A673 (cell line): ENCODE measurements at regions not wholly inside any gene's neighbourhood (a gene's known extent, or its start where the extent isn't known, plus 50 kb on each side); places are given as distances from the start of the nearest gene placed in this dataset.

Source experiments
- BruUV-seq: library from RNA; stranded (reverse); fragments of 400-500 nt; replicated peaks from 2 replicates; lab custom pipeline; 2021; lab: Mats Ljungman, UMichigan
- CTCF ChIA-PET: fragments of 300-600 bp; sonication (Branson Sonifier 250); formaldehyde crosslinking; loops from one replicate; lab custom pipeline; 2022; ENCODE audit warnings: antibody characterized with exemption; lab: Charles Lee
- POLR2A ChIA-PET: fragments of 300-600 bp; sonication (Branson Sonifier 250); formaldehyde crosslinking; loops from one replicate; lab custom pipeline; 2022; ENCODE audit warnings: antibody characterized with exemption; ENCODE audit not compliant: low non-redundant PET; lab: Charles Lee
- DNase-seq: peaks from one replicate; pipeline ENCODE4 v3.0.0-alpha.2; 2015; ENCODE audit warnings: low spot score
- H3K27ac ChIP-seq: fragments of 200-600 bp; sonication (generic); 2 replicates; pipeline ENCODE4 v1.5.1; 2016; ENCODE audit warnings: mixed run types, low read depth, mild to moderate bottlenecking, mixed read lengths, antibody characterized with exemption, low read length; ENCODE audit not compliant: poor library complexity, severe bottlenecking
- H3K27me3 ChIP-seq: fragments of 200-600 bp; sonication (generic); replicated peaks from 2 replicates; pipeline ENCODE4 v1.6.1; 2017; ENCODE audit warnings: mixed run types, low read depth, mild to moderate bottlenecking, mixed read lengths, antibody characterized with exemption, low read length; ENCODE audit not compliant: insufficient read depth, poor library complexity
- H3K36me3 ChIP-seq: fragments of 200-600 bp; sonication (generic); 2 replicates; pipeline ENCODE4 v1.6.1; 2016; ENCODE audit warnings: mixed run types, mild to moderate bottlenecking, mixed read lengths, antibody characterized with exemption, low read length; ENCODE audit not compliant: insufficient read depth, poor library complexity, severe bottlenecking
- H3K4me1 ChIP-seq: fragments of 200-600 bp; sonication (generic); 2 replicates; pipeline ENCODE4 v1.6.1; 2017; ENCODE audit warnings: mixed run types, mild to moderate bottlenecking, mixed read lengths, antibody characterized with exemption, low read length; ENCODE audit not compliant: insufficient read depth, poor library complexity, severe bottlenecking
- H3K4me3 ChIP-seq: fragments of 200-600 bp; sonication (generic); 2 replicates; pipeline ENCODE4 v1.5.1; 2016; ENCODE audit warnings: low read depth, mixed run types, mild to moderate bottlenecking, mixed read lengths, low read length; ENCODE audit not compliant: poor library complexity, severe bottlenecking
- H3K9me3 ChIP-seq: fragments of 200-600 bp; sonication (generic); 2 replicates; pipeline ENCODE4 v1.6.1; 2016; ENCODE audit warnings: mixed run types, low read depth, mild to moderate bottlenecking, mixed read lengths, antibody characterized with exemption, low read length; ENCODE audit not compliant: poor library complexity, severe bottlenecking
- EZH2 ChIP-seq: fragments of 200-600 bp; sonication (generic); IDR thresholded peaks from 2 replicates; pipeline ENCODE4 v1.6.1; 2017; ENCODE audit warnings: borderline replicate concordance, low read depth, mild to moderate bottlenecking, mixed read lengths, antibody characterized with exemption, low read length; ENCODE audit not compliant: poor library complexity, severe bottlenecking
- intact Hi-C: fragments of 100-400 bp; cut with micrococcal nuclease; formaldehyde crosslinking; loops from one replicate; pipeline ENCODE4 v1.10.0; 2022; ENCODE audit not compliant: unreplicated experiment
- TF ChIP-seq, protein P1 (sequence below): fragments of 300-800, 200-600 bp; sonication (generic); conservative IDR thresholded peaks from 2 replicates; pipeline ENCODE4 v1.5.1; 2017; ENCODE audit warnings: low read depth, mild to moderate bottlenecking, antibody characterized with exemption, low read length, moderate library complexity, mixed read lengths

DNA sequence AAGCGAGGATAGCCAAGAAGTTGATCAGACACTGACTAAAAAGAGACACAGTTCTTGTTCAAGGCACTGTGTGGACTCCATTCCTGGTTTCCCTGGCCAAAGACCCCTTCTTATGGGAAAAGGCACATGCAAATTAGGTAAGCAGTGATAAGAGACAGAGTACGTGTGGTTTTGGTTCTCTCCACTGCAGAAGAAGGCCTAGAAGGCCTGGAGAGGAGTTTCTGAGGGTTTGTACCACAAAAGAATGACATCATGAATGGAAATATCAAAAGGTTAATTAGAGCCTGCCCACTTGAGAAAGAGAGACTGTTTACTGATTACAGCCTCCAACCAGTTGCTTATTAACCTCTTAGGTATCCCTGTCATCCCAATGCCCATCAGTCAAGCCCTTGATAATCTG is 137.5 kb downstream of the ZNF365 start:
- intact Hi-C loops: no loop called here
- CTCF ChIA-PET: no interaction called here
- no peaks in the 10 kb centered on the region for H3K4me1 ChIP-seq
- DNase-seq: no peak
- no peak overlapping the region for H3K4me3 ChIP-seq
- no peaks in the 10 kb centered on the region for H3K27me3 ChIP-seq
- no peak overlapping the region for H3K27ac ChIP-seq
- no peaks in the 10 kb centered on the region for H3K9me3 ChIP-seq
- H3K36me3 ChIP-seq: no peaks in the 10 kb centered on the region
- TF ChIP-seq, protein P1, sequence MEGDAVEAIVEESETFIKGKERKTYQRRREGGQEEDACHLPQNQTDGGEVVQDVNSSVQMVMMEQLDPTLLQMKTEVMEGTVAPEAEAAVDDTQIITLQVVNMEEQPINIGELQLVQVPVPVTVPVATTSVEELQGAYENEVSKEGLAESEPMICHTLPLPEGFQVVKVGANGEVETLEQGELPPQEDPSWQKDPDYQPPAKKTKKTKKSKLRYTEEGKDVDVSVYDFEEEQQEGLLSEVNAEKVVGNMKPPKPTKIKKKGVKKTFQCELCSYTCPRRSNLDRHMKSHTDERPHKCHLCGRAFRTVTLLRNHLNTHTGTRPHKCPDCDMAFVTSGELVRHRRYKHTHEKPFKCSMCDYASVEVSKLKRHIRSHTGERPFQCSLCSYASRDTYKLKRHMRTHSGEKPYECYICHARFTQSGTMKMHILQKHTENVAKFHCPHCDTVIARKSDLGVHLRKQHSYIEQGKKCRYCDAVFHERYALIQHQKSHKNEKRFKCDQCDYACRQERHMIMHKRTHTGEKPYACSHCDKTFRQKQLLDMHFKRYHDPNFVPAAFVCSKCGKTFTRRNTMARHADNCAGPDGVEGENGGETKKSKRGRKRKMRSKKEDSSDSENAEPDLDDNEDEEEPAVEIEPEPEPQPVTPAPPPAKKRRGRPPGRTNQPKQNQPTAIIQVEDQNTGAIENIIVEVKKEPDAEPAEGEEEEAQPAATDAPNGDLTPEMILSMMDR: no peak
- TF ChIP-seq EZH2: no peak
- BruUV-seq: no TSS peak
- POLR2A ChIA-PET: no interaction called here

DNA sequence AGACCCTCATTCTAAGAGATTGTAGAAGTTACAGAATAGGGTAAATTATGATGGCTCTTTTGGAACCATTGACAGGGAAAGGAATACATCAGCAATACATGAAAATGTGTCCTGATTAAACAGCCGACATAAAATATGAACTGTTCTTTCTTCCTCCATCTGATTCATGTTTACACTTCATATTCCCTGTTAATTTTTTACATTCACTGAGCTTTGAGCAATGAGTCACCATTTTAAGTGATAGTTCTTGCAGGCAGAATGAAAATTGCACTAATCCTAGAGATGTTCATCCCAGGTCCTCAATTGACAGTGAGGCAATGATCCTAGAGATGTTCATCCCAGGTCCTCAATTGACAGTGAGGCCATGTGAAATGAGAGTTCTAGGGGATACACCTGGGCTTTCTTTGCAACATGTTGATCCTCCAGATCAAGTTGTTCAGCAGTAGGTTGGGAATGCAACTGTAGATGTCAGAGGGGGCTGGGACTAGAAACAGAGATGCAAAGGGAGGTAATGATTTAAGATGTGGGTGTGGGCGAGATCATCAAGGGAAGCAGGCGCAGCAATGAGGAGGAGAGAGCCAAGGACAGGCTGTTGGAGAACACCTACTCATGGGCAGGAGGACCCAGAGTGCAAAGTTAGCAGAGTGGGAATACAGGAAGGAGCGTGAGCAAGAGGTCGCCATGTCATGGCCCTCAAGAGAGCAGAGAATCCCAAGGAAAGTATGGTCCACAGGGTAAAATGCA is 138.7 kb downstream of the ZNF365 start:
- Histone ChIP-seq H3K27ac (no peak overlapping the region), H3K4me3 (no peak overlapping the region), H3K36me3 (no peaks in the 10 kb centered on the region), H3K9me3 (no peaks in the 10 kb centered on the region), H3K27me3 (no peaks in the 10 kb centered on the region), H3K4me1 (no peaks in the 10 kb centered on the region)
- POLR2A ChIA-PET: no interaction called here
- CTCF ChIA-PET: no interaction called here
- TF ChIP-seq EZH2: no peak
- TF ChIP-seq, protein P1: no peak
- intact Hi-C loops: no loop called here
- BruUV-seq: no TSS peak
- DNase-seq: no peak

DNA sequence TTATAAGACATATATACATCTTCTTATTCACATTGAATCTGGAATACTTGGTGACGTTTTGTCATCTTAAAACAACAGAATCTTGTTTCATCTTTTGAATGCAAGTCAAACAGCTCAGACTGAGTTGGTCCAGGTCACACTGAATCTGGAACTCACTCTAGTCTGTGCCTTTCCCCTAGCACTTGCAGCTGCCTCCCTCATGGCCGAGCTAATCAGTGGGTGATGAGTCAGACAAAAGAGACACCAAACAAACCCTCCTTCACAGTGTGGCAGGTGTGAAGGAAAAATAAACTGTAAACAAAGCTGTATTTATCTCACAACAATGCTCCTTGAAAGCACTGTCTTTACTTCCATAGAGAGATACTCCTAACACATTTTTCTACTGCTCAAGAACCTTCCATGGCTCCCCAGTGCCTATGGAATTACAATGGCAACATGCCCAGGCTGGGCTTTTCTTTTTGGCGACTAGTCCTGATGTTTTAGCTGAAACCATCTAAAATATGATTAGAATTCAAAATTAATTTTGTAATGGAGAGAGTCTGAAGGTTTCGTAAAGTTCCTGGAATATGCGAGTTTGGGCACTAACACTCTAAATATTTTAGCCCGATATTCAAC is 140.0 kb downstream of the ZNF365 start:
- intact Hi-C loops: no loop called here
- Histone ChIP-seq H3K27ac (no peak overlapping the region), H3K27me3 (no peaks in the 10 kb centered on the region), H3K4me1 (no peaks in the 10 kb centered on the region), H3K36me3 (no peaks in the 10 kb centered on the region), H3K9me3 (no peaks in the 10 kb centered on the region), H3K4me3 (no peak overlapping the region)
- TF ChIP-seq EZH2: no peak
- TF ChIP-seq, protein P1: no peak
- ChIA-PET POLR2A (no interaction called here), CTCF (no interaction called here)
- DNase-seq: no peak
- no TSS peak for BruUV-seq
